CD4-positive, alpha-beta T cell treated with Interleukin-4 for 1 hour (primary cell): ENCODE measurements at regions not wholly inside any gene's neighbourhood (a gene's known extent, or its start where the extent isn't known, plus 50 kb on each side); places are given as distances from the start of the nearest gene placed in this dataset.

Source experiments
- DNase-seq, 2 donors: peaks; one replicate each; pipeline ENCODE4 v3.0.0-alpha.2; 2020 to 2022

- DNase-seq: no peak
These were observed 277.9 kb upstream of the MON1B start for GRCh38 chr16:76913046-76913445.

- DNase-seq: no peak
These were observed 264.9 kb upstream of the MON1B start for GRCh38 chr16:76926042-76926441.

- no peak for DNase-seq
These were observed 264.4 kb upstream of the MON1B start for GRCh38 chr16:76926595-76926994.

DNA sequence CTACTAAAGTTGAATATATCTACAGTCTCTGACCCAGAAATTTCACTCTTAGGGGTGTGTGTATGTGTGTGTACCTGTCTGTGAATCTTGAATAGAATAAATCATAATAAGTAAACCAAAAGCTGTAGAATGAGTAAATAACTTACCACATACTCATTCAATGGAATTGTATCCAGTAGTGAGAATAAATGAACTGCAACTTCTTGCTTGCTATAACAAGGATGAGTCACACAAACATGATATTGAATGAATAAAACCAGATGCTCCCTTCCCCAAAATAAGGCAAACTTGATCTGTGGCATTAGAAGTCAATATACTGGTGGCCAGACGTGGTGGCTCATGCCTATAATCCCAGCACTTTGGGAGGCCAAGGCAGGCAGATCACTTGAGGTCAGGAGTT lies 259.8 kb upstream of the MON1B start:
- DNase-seq: no peak

DNA sequence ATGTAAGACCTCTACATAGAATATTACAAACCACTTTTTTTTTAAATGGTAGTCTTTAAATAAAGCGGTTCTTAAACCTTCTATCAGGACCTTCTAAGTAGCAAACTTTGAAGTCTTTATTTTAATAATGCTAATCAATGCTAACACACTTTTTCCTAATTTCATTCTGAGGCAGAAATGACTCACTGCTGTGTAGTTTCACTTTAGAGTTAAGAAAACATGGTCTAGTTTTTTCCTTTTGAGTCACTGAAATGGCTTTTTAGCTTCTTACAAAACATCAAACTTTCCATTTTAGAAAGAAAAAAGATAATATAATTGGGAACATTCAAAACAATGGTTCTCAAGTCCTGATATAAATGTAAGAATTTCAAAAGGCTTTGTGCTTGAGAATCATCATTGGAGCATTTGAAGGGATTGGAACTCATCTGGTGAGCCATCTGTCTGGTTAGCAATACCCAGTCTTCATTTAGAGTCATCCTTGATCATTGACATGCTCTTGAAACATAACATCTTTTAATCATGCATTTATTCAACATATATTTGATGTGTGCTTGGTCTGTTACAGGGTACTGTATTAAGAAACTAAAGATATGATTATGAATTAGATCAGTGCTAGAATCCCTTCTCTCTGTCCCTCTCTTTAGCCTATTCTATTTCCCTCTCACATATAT lies 258.3 kb upstream of the MON1B start:
- no peak for DNase-seq

DNA sequence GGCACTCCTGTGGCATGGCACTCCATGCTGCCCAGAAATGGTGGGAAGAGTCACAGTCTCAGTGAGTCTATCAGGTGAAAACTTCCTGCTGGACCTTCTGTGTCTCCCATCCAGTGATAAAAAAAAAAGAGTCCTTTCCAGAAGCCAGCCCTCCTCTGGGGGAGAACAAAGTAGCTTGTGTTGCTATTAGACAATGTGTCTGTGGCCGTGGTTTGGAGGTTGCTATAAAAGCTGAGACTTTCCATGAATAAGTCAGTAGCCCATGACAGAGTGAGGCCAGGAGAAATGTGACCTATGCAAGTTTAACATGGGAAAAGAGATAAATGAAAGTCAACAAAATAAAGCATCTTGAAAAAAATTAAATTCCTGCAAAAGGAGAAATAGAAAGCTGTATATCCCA lies 250.7 kb upstream of the MON1B start:
- no peak for DNase-seq

- no peak for DNase-seq
These were observed 249.9 kb upstream of the MON1B start for GRCh38 chr16:76941113-76941512.

GRCh38 chr16:76942089-76942488 lies 248.9 kb upstream of the MON1B start:
- no peak for DNase-seq

- no peak for DNase-seq
These were observed 247.1 kb upstream of the MON1B start for GRCh38 chr16:76943921-76944320.

- no peak for DNase-seq
These were observed 244.1 kb upstream of the MON1B start for GRCh38 chr16:76946879-76947278.

- no peak for DNase-seq
These were observed 243.2 kb upstream of the MON1B start for GRCh38 chr16:76947749-76948148.

DNA sequence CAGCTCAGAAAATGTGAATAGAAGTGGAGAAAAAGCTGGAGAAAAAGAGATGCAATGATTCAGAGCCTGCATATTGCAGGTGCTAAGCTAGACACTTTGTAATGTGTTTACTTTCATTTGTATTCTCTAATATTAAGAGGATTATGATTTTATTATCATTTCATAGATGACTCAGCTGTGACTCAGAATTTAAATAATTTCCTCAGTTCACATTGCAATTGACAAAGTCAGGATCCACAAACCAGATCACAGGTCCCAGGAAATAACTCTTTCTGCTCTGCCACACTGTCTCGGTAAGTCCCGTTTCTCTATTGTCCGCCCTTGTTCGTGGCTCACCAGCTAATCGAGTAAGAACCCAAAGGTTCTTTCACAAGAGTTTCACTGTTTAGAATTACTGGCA lies 235.4 kb upstream of the MON1B start:
- DNase-seq: no peak

DNA sequence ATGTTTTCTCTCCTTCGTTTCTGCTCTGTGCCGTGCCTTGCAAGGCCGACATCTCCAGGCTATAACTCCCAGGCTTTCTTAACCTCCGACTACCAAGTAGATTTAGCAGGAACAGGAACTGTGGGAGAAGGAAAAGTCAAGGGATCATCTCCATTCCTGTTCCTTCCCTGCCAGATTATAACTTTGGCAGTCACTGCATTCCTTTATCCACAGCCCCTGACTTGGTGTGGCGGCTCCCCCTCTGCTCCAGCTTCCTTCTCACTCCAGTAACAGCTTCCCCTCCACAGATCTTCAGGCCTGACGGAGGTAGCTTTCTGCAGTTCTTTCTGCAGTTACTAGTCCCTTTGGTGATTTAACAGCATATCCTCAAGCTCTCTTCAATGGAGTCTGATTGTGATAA lies 234.6 kb upstream of the MON1B start:
- no peak for DNase-seq

- no peak for DNase-seq
These were observed 234.1 kb upstream of the MON1B start for GRCh38 chr16:76956841-76957240.

- no peak for DNase-seq
These were observed 231.8 kb upstream of the MON1B start for GRCh38 chr16:76959166-76959565.

DNA sequence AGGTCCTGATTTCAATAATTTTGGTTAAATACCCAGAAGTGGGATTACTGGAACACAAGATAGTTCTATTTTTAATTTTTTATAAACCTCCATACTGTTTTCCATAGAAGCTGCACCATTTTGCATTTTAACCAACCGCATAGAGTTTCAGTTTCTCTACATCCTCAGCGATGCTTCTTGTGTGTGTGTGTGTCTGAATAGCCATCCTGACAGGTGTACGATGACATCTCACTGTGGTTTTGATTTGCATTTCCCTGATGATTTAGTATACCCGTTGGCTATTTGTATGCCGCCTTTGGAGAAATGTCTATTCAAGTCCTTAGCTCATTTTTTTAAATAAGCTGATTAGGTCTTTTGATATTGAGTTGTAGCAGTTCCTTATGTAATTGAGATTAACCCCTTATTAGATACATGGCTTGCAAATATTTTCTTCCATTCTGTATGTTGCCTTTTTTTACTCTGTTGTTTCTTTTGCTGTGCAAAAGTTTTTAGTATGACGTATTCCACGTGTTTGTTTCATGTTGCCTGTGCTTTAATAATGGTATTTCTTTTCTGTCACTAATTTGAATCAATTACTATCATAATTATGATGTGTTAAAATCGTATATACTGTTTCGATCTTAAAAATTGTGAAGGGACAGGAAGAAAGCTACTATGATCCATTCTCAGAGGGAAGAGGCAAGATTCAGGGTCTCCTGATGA lies 227.2 kb upstream of the MON1B start:
- no peak for DNase-seq

GRCh38 chr16:76964464-76965154 lies 226.4 kb upstream of the MON1B start:
- DNase-seq: no peak

- DNase-seq: no peak
These were observed 220.8 kb upstream of the MON1B start for GRCh38 chr16:76970087-76970744.

- no peak for DNase-seq
These were observed 220.3 kb upstream of the MON1B start for GRCh38 chr16:76970745-76971099.

DNA sequence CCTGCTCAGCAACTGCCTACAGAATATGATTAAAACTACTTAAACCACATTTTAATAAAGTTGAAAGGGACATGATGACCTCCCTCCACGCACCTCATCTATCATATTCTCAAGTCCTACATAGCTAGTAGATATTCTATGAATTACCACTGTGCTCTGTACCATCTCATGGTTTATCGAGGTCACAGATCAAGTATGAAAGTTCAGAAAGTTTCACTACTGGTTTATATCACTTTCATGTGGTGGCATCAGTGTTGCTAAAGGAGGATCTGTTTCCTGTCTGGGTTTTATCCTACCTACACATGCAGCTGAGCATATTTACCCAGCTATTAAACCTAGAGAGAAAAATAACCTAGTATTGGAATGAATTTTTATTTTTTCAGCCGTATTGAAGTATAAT lies 214.9 kb upstream of the MON1B start:
- no peak for DNase-seq

DNA sequence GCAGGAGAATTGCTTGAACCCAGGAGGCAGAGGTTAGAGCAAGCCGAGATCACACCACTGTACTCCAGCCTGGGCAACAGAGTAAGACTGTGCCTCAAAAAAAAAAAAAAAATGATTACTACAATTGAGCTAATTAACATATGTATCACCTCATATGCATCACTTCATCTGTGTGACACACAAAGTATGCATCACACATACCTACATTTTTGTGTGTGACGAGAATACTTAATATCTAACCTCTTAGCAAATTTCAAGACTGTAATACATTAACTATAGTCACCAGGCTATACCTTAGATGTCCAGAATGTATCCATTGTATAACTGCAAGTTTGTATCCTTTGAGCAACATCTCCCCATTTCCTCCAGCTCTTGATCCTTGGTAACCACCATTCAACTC lies 214.2 kb upstream of the MON1B start:
- DNase-seq: no peak

DNA sequence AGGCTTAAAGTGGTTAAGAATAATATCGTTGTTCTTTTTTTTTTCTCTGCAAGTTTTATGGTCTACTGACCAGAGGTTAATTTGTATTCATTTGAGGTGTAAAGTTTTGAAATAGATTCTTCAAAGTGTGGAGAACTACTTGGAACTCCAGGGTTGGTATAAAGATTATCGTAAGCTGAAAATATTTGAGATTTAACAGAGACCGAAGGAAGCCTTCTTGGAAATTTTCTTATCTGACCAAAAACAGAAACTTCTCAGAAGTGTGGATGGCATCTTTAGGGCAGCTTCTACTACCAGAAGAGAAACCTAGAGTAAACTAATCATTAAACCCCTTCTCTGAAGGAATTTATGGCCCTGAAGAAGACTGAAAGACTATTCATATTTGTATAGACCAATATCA lies 206.8 kb upstream of the MON1B start:
- DNase-seq: no peak

DNA sequence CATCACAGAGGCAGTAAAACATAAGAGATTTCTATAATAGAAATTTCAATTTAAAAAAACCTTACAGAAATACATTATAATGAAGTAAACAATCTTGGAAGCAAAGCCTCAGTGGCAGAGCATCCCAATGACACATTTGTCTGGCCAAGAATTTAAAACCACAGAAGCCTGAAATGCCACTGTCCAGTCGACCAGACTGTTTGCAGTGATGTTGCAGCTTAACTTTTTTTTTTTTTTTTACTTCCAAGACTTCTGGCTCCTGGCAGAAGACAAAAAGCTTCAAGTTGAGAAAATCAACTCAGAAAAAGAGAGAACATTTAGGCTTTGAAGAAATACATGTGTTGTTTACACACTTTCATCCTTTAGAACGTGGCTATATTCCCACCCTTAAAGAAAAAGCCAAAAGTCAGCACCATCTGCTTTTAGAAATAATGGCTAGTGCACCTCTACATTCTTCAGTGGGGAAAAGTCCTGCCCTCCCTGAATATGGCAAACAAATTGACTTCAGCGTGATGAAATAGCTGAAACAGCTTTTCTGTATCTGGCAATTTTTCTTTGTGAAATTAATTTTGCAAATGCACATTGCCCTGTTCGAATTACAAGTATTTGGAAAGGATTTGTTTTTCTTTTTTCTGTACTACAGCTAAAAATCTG lies 205.5 kb upstream of the MON1B start:
- no peak for DNase-seq
